K562 (cell line): ENCODE measurements at regions not wholly inside any gene's neighbourhood (a gene's known extent, or its start where the extent isn't known, plus 50 kb on each side); places are given as distances from the start of the nearest gene placed in this dataset.

Experiments
- ATAC-seq: fragments of 200-7000 bp; cut with Tn5 transposase; 3 replicates; pipeline ENCODE4 v1.9.1; 2020; ENCODE audit warnings: moderate library complexity
- BruUV-seq: library from RNA; stranded (reverse); fragments of 400-500 nt; replicated peaks from 2 replicates; lab custom pipeline; 2021; lab: Mats Ljungman, UMichigan
- CTCF ChIA-PET: fragments of 300-600 bp; formaldehyde crosslinking; extraction: SDS; loops from one replicate; lab custom pipeline; 2021; ENCODE audit warnings: low intra/inter-chr PET ratio; lab: Yijun Ruan, JAX
- POLR2A ChIA-PET: fragments of 300-600, 350-650 bp; sonication (Branson Sonifier 250); formaldehyde crosslinking; extraction: SDS; loops from one replicate; lab custom pipeline; 2021; ENCODE audit warnings: antibody characterized with exemption, inconsistent platforms; lab: Yijun Ruan, JAX
- DNase-seq, 4 experiments: peaks; one replicate each; pipeline versions ENCODE4 v3.0.0 to v3.0.0-alpha.2; 2011 to 2018; ENCODE audit warnings: low spot score in 3 of 4, mixed read lengths in 3 of 4; ENCODE audit errors: extremely low read depth in 1 of 4
- FAIRE-seq: peaks from 2 replicates; lab custom pipeline; 2011; peaks lifted over from hg19 to GRCh38; lab: Jason Lieb, UNC
- H2AFZ ChIP-seq: 2 replicates; pipeline ENCODE4 v1.6.0; 2011; ENCODE audit warnings: low read depth, low read length, control low read depth, inconsistent platforms
- H3K27ac ChIP-seq: fragments of 200-600 bp; 3 replicates; pipeline ENCODE4 v1.8.0; 2011; ENCODE audit warnings: low read depth, mild to moderate bottlenecking, control low read depth, inconsistent platforms, low read length, moderate library complexity, mixed read lengths; ENCODE audit errors: extremely low read depth
- H3K27me3 ChIP-seq, 2 experiments: fragments of 300-600 bp in 1 of 2; 2 replicates in 1 of 2; 3 replicates in 1 of 2; pipeline versions ENCODE4 v1.6.0 to v1.8.0; 2011; ENCODE audit warnings: inconsistent platforms in 2 of 2, low read length in 2 of 2, mild to moderate bottlenecking in 1 of 2, mixed read lengths in 1 of 2, moderate library complexity in 1 of 2; ENCODE audit not compliant: control insufficient read depth in 2 of 2, insufficient read depth in 2 of 2
- H3K36me3 ChIP-seq: fragments of 300-600 bp; 3 replicates; pipeline ENCODE4 v1.8.0; 2011; ENCODE audit warnings: mild to moderate bottlenecking, low read length, inconsistent platforms; ENCODE audit not compliant: control insufficient read depth, insufficient read depth
- H3K4me1 ChIP-seq, 2 experiments: fragments of 200-600 bp in 1 of 2; replicated peaks in 1 of 2; 2 replicates in 1 of 2; 3 replicates in 1 of 2; pipeline versions ENCODE4 v1.5.1 to v1.8.0; 2011; ENCODE audit warnings: inconsistent platforms in 2 of 2, low read length in 2 of 2, mild to moderate bottlenecking in 1 of 2, mixed read lengths in 1 of 2, moderate library complexity in 1 of 2; ENCODE audit not compliant: control insufficient read depth in 2 of 2, insufficient read depth in 2 of 2
- H3K4me2 ChIP-seq: 2 replicates; pipeline ENCODE4 v1.6.1; 2011; ENCODE audit warnings: low read length, control low read depth, inconsistent platforms, mixed read lengths; ENCODE audit not compliant: insufficient read depth
- H3K4me3 ChIP-seq: fragments of 200-600 bp; sonication (generic), shearing (Covaris generic); 2 replicates; pipeline ENCODE4 v1.5.1; 2016; ENCODE audit warnings: control low read depth, inconsistent platforms
- H3K79me2 ChIP-seq: fragments of 200-600 bp; 3 replicates; pipeline ENCODE4 v1.8.0; 2011; ENCODE audit warnings: low read length, inconsistent platforms; ENCODE audit not compliant: control insufficient read depth, insufficient read depth
- H3K9ac ChIP-seq, 2 experiments: 2 replicates each; pipeline versions ENCODE4 v1.6.0 to v1.6.1; 2011; ENCODE audit warnings: low read depth in 2 of 2, low read length in 2 of 2, control low read depth in 1 of 2, inconsistent platforms in 1 of 2, mild to moderate bottlenecking in 1 of 2, mixed read lengths in 1 of 2; ENCODE audit not compliant: insufficient read depth in 1 of 2
- H3K9me1 ChIP-seq: one replicate; pipeline ENCODE4 v1.6.0; 2011; ENCODE audit warnings: inconsistent platforms, mild to moderate bottlenecking, low read length, moderate library complexity; ENCODE audit not compliant: control insufficient read depth, insufficient read depth
- H3K9me3 ChIP-seq: replicated peaks from 2 replicates; pipeline ENCODE4 v1.5.1; 2011; ENCODE audit warnings: low read depth, low read length, inconsistent platforms; ENCODE audit not compliant: control insufficient read depth, insufficient read depth
- H4K20me1 ChIP-seq: replicated peaks from 2 replicates; pipeline ENCODE4 v1.6.1; 2011; ENCODE audit warnings: low read length, inconsistent platforms, mixed read lengths; ENCODE audit not compliant: control insufficient read depth, insufficient read depth
- EZH2 ChIP-seq: IDR thresholded peaks from 2 replicates; pipeline ENCODE4 v1.6.1; 2012; ENCODE audit warnings: low read depth, mild to moderate bottlenecking, inconsistent platforms, low read length, borderline replicate concordance
- NR1H2 ChIP-seq: sonication (generic); formaldehyde crosslinking; IDR thresholded peaks from 2 replicates; pipeline ENCODE4 v1.4.0; 2020; ENCODE audit warnings: mild to moderate bottlenecking, missing genetic modification reagents
- NR3C1 ChIP-seq: sonication (generic); formaldehyde crosslinking; IDR thresholded peaks from 2 replicates; pipeline ENCODE4 v1.8.1; 2022; ENCODE audit warnings: missing genetic modification reagents
- PHF20 ChIP-seq: fragments of 450-650 bp; IDR thresholded peaks from 2 replicates; pipeline ENCODE4 v1.6.1; 2018; ENCODE audit not compliant: partially characterized antibody
- SIRT6 ChIP-seq: IDR thresholded peaks from one replicate; pipeline ENCODE4 v1.6.1; 2012; ENCODE audit warnings: low read depth, mild to moderate bottlenecking, control low read depth, inconsistent platforms, low read length, moderate library complexity
- TCFL5 ChIP-seq: fragments of 250-450 bp; sonication (Bioruptor Pico); conservative IDR thresholded peaks from 2 replicates; pipeline ENCODE4 v1.6.1; 2021; ENCODE audit warnings: mild to moderate bottlenecking, moderate library complexity, matching md5 sums
- ZNF143 ChIP-seq: sonication (generic); formaldehyde crosslinking; IDR thresholded peaks from 2 replicates; pipeline ENCODE4 v1.9.0; 2022; ENCODE audit warnings: mild to moderate bottlenecking, missing genetic modification reagents
- ZNF699 ChIP-seq: fragments of 250-450 bp; sonication (Bioruptor Pico); IDR thresholded peaks from 2 replicates; pipeline ENCODE4 v1.8.0; 2021; ENCODE audit warnings: mild to moderate bottlenecking, moderate library complexity; ENCODE audit not compliant: insufficient replicate concordance
- WGBS: fragments of 100-300 bp; shearing (Covaris generic); methylation state at CpG from one replicate; pipeline ENCODE4 v1.1.6; 2016; ENCODE audit warnings: low coverage, mixed read lengths; ENCODE audit not compliant: insufficient coverage; ENCODE audit errors: missing lambda C conversion rate; 5-methylcytosine and 5-hydroxymethylcytosine counted together
- in situ Hi-C: fragments of 300-500 bp; cut with MboI; formaldehyde crosslinking; loops from 4 replicates; pipeline ENCODE4 v1.15.0; 2018; ENCODE audit warnings: inconsistent platforms, mixed read lengths
- intact Hi-C: fragments of 100-400 bp; cut with micrococcal nuclease; formaldehyde crosslinking; loops from 2 replicates; pipeline ENCODE4 v1.14.2; 2022
- TF ChIP-seq, protein P1 (sequence below): fragments of 250-450 bp; sonication (Bioruptor Pico); IDR thresholded peaks from 2 replicates; pipeline ENCODE4 v1.8.0; 2021; ENCODE audit warnings: borderline replicate concordance, mild to moderate bottlenecking, moderate library complexity; ENCODE audit not compliant: poor library complexity, severe bottlenecking
- TF ChIP-seq, protein P2 (sequence below): fragments of 200-600 bp; sonication (generic); IDR thresholded peaks from one replicate; pipeline ENCODE4 v1.6.1; 2012; ENCODE audit warnings: mild to moderate bottlenecking, low read depth, low read length, inconsistent platforms

DNA sequence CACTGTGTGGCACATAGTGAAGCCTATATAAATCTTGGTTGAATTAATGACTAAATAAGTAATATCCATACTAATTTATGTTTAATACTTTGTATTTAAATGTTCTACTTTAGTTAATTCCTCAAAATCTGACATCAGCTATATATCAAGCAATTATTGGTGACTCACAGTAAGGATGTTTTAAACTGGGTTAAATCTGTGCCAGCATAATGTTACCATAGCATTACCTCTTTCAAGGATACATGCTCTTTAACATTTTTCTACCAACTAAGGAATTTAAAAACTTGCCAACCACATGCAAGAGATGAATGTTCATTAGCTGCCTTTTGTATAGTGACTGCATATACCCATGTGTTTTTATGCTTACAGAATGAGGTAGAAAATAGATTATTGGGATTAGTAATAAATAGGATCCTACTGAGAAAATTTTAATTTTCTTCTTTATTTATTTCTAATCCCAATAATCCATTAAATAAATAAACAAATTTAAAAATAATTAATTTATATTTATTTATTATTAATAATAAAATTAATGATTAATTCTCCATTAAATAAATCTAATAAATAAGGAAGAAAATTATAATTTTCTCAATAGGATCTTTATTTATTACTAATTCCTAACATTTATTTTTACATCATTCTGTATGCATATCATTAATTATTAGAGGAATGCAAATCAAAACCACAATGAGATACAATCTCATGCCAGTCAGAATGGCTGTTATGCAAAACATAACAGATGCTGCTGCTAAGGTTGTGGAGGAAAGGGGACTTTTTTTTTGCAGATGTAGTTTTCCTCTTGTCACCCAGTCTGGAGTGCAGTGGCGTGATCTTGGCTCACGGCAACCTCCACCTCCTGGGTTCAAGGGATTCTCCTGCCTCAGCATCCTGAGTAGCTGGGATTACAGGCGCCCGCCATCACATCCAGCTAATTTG is 410.7 kb upstream of the DSEL start:
- no peaks in the 10 kb centered on the region for H3K4me1 ChIP-seq
- WGBS = 0% methylated on average over 4 of the region's 4 CpGs
- BruUV-seq = no TSS peak
- H2AFZ ChIP-seq = no peak overlapping the region
- no peaks in the 10 kb centered on the region for H3K27me3 ChIP-seq
- no peaks in the 10 kb centered on the region for H3K79me2 ChIP-seq
- CTCF ChIA-PET = no interaction called here
- POLR2A ChIA-PET = no interaction called here
- ATAC-seq (no peak), DNase-seq (no peak), FAIRE-seq (no peak)
- no peak overlapping the region for H3K27ac ChIP-seq
- H3K36me3 ChIP-seq = no peaks in the 10 kb centered on the region
- no peak overlapping the region for H3K4me3 ChIP-seq
- no peak overlapping the region for H3K9ac ChIP-seq
- H3K9me1 ChIP-seq = no peaks in the 10 kb centered on the region
- in situ Hi-C loops (no loop called here), intact Hi-C loops (no loop called here)
- no peak overlapping the region for H3K4me2 ChIP-seq
- H3K9me3 ChIP-seq = no peaks in the 10 kb centered on the region
- H4K20me1 ChIP-seq = no peaks in the 10 kb centered on the region
- TF ChIP-seq SIRT6 = no peak
- TF ChIP-seq, protein P1, sequence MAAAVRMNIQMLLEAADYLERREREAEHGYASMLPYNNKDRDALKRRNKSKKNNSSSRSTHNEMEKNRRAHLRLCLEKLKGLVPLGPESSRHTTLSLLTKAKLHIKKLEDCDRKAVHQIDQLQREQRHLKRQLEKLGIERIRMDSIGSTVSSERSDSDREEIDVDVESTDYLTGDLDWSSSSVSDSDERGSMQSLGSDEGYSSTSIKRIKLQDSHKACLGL = no peak
- no peak for TF ChIP-seq ZNF143 (CRISPR knock-in tag)
- TF ChIP-seq PHF20 = no peak
- no peak for TF ChIP-seq EZH2
- TF ChIP-seq ZNF699 (CRISPR knock-in tag) = no peak
- no peak for TF ChIP-seq NR1H2 (CRISPR knock-in tag)
- TF ChIP-seq NR3C1 (CRISPR knock-in tag) = no peak
- no peak for TF ChIP-seq TCFL5 (CRISPR knock-in tag)
- TF ChIP-seq, protein P2, sequence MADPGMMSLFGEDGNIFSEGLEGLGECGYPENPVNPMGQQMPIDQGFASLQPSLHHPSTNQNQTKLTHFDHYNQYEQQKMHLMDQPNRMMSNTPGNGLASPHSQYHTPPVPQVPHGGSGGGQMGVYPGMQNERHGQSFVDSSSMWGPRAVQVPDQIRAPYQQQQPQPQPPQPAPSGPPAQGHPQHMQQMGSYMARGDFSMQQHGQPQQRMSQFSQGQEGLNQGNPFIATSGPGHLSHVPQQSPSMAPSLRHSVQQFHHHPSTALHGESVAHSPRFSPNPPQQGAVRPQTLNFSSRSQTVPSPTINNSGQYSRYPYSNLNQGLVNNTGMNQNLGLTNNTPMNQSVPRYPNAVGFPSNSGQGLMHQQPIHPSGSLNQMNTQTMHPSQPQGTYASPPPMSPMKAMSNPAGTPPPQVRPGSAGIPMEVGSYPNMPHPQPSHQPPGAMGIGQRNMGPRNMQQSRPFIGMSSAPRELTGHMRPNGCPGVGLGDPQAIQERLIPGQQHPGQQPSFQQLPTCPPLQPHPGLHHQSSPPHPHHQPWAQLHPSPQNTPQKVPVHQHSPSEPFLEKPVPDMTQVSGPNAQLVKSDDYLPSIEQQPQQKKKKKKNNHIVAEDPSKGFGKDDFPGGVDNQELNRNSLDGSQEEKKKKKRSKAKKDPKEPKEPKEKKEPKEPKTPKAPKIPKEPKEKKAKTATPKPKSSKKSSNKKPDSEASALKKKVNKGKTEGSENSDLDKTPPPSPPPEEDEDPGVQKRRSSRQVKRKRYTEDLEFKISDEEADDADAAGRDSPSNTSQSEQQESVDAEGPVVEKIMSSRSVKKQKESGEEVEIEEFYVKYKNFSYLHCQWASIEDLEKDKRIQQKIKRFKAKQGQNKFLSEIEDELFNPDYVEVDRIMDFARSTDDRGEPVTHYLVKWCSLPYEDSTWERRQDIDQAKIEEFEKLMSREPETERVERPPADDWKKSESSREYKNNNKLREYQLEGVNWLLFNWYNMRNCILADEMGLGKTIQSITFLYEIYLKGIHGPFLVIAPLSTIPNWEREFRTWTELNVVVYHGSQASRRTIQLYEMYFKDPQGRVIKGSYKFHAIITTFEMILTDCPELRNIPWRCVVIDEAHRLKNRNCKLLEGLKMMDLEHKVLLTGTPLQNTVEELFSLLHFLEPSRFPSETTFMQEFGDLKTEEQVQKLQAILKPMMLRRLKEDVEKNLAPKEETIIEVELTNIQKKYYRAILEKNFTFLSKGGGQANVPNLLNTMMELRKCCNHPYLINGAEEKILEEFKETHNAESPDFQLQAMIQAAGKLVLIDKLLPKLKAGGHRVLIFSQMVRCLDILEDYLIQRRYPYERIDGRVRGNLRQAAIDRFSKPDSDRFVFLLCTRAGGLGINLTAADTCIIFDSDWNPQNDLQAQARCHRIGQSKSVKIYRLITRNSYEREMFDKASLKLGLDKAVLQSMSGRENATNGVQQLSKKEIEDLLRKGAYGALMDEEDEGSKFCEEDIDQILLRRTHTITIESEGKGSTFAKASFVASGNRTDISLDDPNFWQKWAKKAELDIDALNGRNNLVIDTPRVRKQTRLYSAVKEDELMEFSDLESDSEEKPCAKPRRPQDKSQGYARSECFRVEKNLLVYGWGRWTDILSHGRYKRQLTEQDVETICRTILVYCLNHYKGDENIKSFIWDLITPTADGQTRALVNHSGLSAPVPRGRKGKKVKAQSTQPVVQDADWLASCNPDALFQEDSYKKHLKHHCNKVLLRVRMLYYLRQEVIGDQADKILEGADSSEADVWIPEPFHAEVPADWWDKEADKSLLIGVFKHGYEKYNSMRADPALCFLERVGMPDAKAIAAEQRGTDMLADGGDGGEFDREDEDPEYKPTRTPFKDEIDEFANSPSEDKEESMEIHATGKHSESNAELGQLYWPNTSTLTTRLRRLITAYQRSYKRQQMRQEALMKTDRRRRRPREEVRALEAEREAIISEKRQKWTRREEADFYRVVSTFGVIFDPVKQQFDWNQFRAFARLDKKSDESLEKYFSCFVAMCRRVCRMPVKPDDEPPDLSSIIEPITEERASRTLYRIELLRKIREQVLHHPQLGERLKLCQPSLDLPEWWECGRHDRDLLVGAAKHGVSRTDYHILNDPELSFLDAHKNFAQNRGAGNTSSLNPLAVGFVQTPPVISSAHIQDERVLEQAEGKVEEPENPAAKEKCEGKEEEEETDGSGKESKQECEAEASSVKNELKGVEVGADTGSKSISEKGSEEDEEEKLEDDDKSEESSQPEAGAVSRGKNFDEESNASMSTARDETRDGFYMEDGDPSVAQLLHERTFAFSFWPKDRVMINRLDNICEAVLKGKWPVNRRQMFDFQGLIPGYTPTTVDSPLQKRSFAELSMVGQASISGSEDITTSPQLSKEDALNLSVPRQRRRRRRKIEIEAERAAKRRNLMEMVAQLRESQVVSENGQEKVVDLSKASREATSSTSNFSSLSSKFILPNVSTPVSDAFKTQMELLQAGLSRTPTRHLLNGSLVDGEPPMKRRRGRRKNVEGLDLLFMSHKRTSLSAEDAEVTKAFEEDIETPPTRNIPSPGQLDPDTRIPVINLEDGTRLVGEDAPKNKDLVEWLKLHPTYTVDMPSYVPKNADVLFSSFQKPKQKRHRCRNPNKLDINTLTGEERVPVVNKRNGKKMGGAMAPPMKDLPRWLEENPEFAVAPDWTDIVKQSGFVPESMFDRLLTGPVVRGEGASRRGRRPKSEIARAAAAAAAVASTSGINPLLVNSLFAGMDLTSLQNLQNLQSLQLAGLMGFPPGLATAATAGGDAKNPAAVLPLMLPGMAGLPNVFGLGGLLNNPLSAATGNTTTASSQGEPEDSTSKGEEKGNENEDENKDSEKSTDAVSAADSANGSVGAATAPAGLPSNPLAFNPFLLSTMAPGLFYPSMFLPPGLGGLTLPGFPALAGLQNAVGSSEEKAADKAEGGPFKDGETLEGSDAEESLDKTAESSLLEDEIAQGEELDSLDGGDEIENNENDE = no peak
